OCI-LY3 (cell line): ENCODE measurements at regions not wholly inside any gene's neighbourhood (a gene's known extent, or its start where the extent isn't known, plus 50 kb on each side); places are given as distances from the start of the nearest gene placed in this dataset.
A peak's percentile ranks its signal among the peaks of the same experiment; 100 is the strongest.

Experiments
- H2AFZ ChIP-seq: fragments of 200-600, 300-600 bp; shearing (Covaris generic); 2 replicates; pipeline ENCODE4 v1.6.0; 2014; ENCODE audit warnings: antibody characterized with exemption, low read depth, low read length
- H3K27ac ChIP-seq: fragments of 200-600, 300-600 bp; sonication (generic); 2 replicates; pipeline ENCODE4 v1.5.1; 2014; ENCODE audit warnings: mild to moderate bottlenecking, low read length, moderate library complexity, mixed read lengths
- H3K27me3 ChIP-seq: fragments of 200-600, 300-600 bp; sonication (generic); 2 replicates; pipeline ENCODE4 v1.6.1; 2014; ENCODE audit warnings: low read depth, low read length, mixed read lengths
- H3K36me3 ChIP-seq: fragments of 200-600, 300-600 bp; sonication (generic); replicated peaks from 2 replicates; pipeline ENCODE3; 2014; ENCODE audit warnings: low read depth, low read length, mixed read lengths
- H3K4me1 ChIP-seq: fragments of 300-600, 200-600 bp; sonication (generic); 2 replicates; pipeline ENCODE4 v1.6.1; 2014; ENCODE audit warnings: low read length, mixed read lengths
- H3K4me2 ChIP-seq: fragments of 200-600, 300-600 bp; sonication (generic); 2 replicates; pipeline ENCODE4 v1.6.1; 2014; ENCODE audit warnings: low read length, mixed read lengths
- H3K4me3 ChIP-seq: fragments of 300-600, 200-600 bp; sonication (generic); 2 replicates; pipeline ENCODE4 v1.5.1; 2014; ENCODE audit warnings: antibody characterized with exemption, mild to moderate bottlenecking, low read length, moderate library complexity
- H3K79me2 ChIP-seq: fragments of 300-600, 200-600 bp; shearing (Covaris generic); 2 replicates; pipeline ENCODE4 v1.6.1; 2014; ENCODE audit warnings: mild to moderate bottlenecking, low read length, mixed read lengths
- H3K9ac ChIP-seq: fragments of 300-600, 200-600 bp; shearing (Covaris generic); 2 replicates; pipeline ENCODE4 v1.6.0; 2014; ENCODE audit warnings: mild to moderate bottlenecking, low read length, moderate library complexity
- H3K9me3 ChIP-seq: fragments of 200-600, 300-600 bp; shearing (Covaris generic); 2 replicates; pipeline ENCODE4 v1.6.1; 2014; ENCODE audit warnings: low read length, mixed read lengths; ENCODE audit not compliant: insufficient read depth
- H4K20me1 ChIP-seq: fragments of 200-600, 300-600 bp; sonication (generic); 2 replicates; pipeline ENCODE4 v1.6.1; 2016; ENCODE audit warnings: low read length, mixed read lengths; ENCODE audit not compliant: insufficient read depth
- EZH2phosphoT487 ChIP-seq: fragments of 200-600 bp; shearing (Covaris generic); IDR thresholded peaks from 2 replicates; pipeline ENCODE4 v1.6.1; 2018; ENCODE audit warnings: antibody characterized with exemption, mixed run types, low read depth
- TF ChIP-seq, protein P1 (sequence below): fragments of 200-600, 300-600 bp; sonication (generic); IDR thresholded peaks from 2 replicates; pipeline ENCODE4 v1.5.1; 2014; ENCODE audit warnings: antibody characterized with exemption, low read length, low read depth

DNA sequence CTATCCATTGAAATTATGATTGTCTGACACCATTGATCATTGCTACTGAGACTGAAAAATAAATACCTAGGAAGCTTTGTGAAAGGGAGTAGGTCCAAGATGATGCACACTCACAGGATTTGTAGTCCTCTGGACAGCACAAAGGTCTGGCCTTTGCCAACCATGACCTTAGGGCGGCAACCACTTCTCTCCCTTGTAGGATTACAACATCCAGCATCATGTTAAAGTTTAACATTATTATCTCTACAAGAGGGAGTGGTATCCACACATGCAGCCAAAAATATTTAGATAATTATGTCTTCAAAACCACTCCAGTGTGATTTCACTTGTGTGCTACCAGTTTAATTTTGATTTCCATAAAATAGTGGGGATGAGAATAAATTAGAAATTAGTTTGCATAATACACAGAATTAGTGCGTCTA is 51.1 kb upstream of the NHSL1 start:
- no peak overlapping the region for H3K9ac ChIP-seq
- no peak overlapping the region for H3K4me3 ChIP-seq
- no peaks in the 10 kb centered on the region for H3K79me2 ChIP-seq
- no peaks in the 10 kb centered on the region for H3K36me3 ChIP-seq
- H2AFZ ChIP-seq: no peak overlapping the region
- peaks cover 19% of the 10 kb centered on the region for H3K4me1 ChIP-seq
- no peak for TF ChIP-seq EZH2phosphoT487
- TF ChIP-seq, protein P1, sequence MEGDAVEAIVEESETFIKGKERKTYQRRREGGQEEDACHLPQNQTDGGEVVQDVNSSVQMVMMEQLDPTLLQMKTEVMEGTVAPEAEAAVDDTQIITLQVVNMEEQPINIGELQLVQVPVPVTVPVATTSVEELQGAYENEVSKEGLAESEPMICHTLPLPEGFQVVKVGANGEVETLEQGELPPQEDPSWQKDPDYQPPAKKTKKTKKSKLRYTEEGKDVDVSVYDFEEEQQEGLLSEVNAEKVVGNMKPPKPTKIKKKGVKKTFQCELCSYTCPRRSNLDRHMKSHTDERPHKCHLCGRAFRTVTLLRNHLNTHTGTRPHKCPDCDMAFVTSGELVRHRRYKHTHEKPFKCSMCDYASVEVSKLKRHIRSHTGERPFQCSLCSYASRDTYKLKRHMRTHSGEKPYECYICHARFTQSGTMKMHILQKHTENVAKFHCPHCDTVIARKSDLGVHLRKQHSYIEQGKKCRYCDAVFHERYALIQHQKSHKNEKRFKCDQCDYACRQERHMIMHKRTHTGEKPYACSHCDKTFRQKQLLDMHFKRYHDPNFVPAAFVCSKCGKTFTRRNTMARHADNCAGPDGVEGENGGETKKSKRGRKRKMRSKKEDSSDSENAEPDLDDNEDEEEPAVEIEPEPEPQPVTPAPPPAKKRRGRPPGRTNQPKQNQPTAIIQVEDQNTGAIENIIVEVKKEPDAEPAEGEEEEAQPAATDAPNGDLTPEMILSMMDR: no peak
- H3K4me2 ChIP-seq: no peak overlapping the region
- H3K27ac ChIP-seq: no peak overlapping the region
- no peaks in the 10 kb centered on the region for H3K9me3 ChIP-seq
- H4K20me1 ChIP-seq: no peaks in the 10 kb centered on the region
- H3K27me3 ChIP-seq: no peaks in the 10 kb centered on the region

DNA sequence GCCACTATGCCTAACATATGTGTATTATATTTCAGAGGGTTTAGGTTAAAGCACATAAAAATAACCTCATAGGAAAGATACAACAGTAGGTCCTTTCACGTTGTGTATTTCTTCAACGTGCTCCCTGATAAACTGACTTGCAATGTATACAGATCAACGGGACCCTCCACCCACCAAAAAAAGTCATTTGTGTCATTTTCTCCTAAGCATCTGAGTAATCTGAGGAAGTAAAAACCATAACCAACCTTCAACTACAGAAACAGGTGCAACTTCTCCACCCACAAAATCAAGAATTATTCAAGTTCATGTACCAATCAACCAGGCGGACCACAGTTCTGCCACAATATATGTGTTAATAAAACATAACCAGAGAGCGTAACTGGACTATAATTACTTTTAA is 54.9 kb upstream of the NHSL1 start:
- TF ChIP-seq, protein P1: no peak
- TF ChIP-seq EZH2phosphoT487: no peak
- no peaks in the 10 kb centered on the region for H4K20me1 ChIP-seq
- peak overlapping the region; percentile 42 for H3K4me2 ChIP-seq
- no peak overlapping the region for H2AFZ ChIP-seq
- no peak overlapping the region for H3K4me3 ChIP-seq
- no peaks in the 10 kb centered on the region for H3K9me3 ChIP-seq
- no peak overlapping the region for H3K27ac ChIP-seq
- no peak overlapping the region for H3K9ac ChIP-seq
- peaks cover 23% of the 10 kb centered on the region for H3K4me1 ChIP-seq
- H3K79me2 ChIP-seq: no peaks in the 10 kb centered on the region
- H3K27me3 ChIP-seq: peaks cover 5% of the 10 kb centered on the region; the same call in 1 of the 2 replicates
- H3K36me3 ChIP-seq: no peaks in the 10 kb centered on the region

DNA sequence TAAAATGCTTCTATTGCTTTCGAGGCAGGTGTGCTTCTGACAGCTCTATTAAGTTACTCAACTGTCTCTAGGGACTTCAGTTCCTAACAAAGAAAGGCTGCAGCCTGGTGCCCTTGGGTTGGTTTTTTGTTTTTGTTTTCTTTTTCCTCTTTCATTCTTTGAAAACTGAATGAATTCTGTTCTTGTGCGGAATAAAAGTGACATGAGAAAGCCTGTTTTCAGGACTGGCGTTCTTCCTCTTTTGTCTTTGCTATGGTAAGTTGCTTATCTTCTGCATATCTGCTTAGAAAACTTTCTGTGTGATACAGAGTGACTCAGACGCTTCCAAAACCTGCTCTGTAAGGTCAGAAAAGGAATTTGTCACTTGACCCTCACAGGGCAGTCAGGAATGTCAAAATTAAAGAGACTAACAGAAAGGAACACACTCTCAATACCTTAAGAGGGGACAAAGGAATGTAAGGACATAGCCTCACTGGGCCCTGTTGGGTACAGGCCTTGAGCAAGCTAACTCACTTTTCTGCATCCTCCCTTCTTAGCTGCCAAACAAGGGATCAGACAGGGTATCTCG is 56.2 kb upstream of the NHSL1 start:
- H3K36me3 ChIP-seq: no peaks in the 10 kb centered on the region
- H4K20me1 ChIP-seq: no peaks in the 10 kb centered on the region
- no peaks in the 10 kb centered on the region for H3K9me3 ChIP-seq
- H2AFZ ChIP-seq: no peak overlapping the region
- no peak overlapping the region for H3K27ac ChIP-seq
- H3K27me3 ChIP-seq: peaks cover 5% of the 10 kb centered on the region; the same call in 1 of the 2 replicates
- no peak overlapping the region for H3K9ac ChIP-seq
- peak overlapping the region; percentile 46 for H3K4me2 ChIP-seq
- H3K4me3 ChIP-seq: no peak overlapping the region
- TF ChIP-seq, protein P1: no peak
- TF ChIP-seq EZH2phosphoT487: no peak
- peaks cover 23% of the 10 kb centered on the region for H3K4me1 ChIP-seq
- H3K79me2 ChIP-seq: no peaks in the 10 kb centered on the region

DNA sequence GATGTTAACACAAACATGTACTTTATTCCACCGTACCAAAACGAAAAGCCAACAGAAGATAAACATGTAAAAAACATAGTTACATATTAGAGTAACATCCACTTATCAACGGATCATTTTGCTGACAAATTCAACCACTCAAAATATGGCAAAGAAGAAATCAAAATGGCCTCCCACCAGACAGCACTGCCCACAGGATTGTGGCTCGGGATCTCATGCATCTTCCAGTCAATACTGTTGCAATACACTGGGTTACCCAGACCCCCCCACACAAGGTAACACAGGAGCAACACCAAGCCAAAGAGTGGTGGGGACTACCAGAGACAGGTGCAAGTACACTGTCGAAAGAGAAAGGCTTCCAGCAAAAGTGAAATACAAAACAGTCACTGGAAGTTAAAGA is 57.9 kb upstream of the NHSL1 start:
- no peak overlapping the region for H3K9ac ChIP-seq
- no peak overlapping the region for H3K27ac ChIP-seq
- H3K79me2 ChIP-seq: no peaks in the 10 kb centered on the region
- peaks cover 5% of the 10 kb centered on the region; the same call in 1 of the 2 replicates for H3K27me3 ChIP-seq
- H3K4me3 ChIP-seq: no peak overlapping the region
- no peaks in the 10 kb centered on the region for H3K9me3 ChIP-seq
- no peaks in the 10 kb centered on the region for H3K36me3 ChIP-seq
- H4K20me1 ChIP-seq: no peaks in the 10 kb centered on the region
- no peak for TF ChIP-seq EZH2phosphoT487
- TF ChIP-seq, protein P1: no peak
- H3K4me2 ChIP-seq: no peak overlapping the region
- no peak overlapping the region for H2AFZ ChIP-seq
- peaks cover 23% of the 10 kb centered on the region for H3K4me1 ChIP-seq
